Tibial nerve (tissue), 4 donors: ENCODE measurements at regions not wholly inside any gene's neighbourhood (a gene's known extent, or its start where the extent isn't known, plus 50 kb on each side); places are given as distances from the start of the nearest gene placed in this dataset.

ENCODE experiments used
- EP300 ChIP-seq, 2 donors: sonication (generic); formaldehyde crosslinking; IDR thresholded peaks; one replicate each; pipeline ENCODE4 v1.6.1; 2017; ENCODE audit warnings: antibody characterized with exemption in 2 of 2, mild to moderate bottlenecking in 1 of 2
- POLR2A ChIP-seq, 2 donors: fragments of 450-650 bp; IDR thresholded peaks; one replicate each; pipeline ENCODE4 v1.6.1; 2017; ENCODE audit warnings: antibody characterized with exemption in 2 of 2, mild to moderate bottlenecking in 2 of 2, moderate library complexity in 2 of 2
- TF ChIP-seq, protein P1 (sequence below), 5 experiments: fragments of 200-600 bp in 3 of 5; fragments of 450-650 bp in 2 of 5; sonication (generic) in 3 of 5; IDR thresholded peaks; one replicate each; pipeline ENCODE4 v1.5.1; 2016 to 2019; ENCODE audit warnings: antibody characterized with exemption in 5 of 5, mild to moderate bottlenecking in 3 of 5, moderate library complexity in 2 of 5

DNA sequence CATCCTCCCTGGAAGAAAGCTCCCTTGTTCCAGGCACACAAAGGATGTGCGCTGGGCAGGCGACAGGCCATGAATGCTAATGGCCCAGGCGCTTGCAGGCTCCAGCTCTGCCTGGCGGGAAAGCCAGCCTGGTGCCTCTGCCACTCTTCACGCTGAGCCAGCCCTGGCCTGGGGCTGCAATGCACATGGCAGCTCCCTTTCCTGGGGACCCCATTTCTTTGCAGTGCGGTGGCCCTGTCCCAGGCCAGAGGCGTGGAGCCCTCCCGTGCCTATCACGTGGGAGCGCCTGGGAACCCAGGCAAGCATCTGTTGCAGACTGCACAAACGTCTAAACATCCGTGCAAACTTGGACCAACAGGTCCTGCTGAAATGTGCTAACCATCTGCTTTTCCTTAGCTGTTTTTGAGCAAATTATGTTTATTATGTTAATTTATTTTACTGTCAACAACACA, 152.1 kb upstream of the LYZL2 start:
- TF ChIP-seq POLR2A (IDR thresholded peaks at IDR 0.05) = no peak
- TF ChIP-seq EP300 (IDR thresholded peaks at IDR 0.05) = no peak
- TF ChIP-seq, protein P1, sequence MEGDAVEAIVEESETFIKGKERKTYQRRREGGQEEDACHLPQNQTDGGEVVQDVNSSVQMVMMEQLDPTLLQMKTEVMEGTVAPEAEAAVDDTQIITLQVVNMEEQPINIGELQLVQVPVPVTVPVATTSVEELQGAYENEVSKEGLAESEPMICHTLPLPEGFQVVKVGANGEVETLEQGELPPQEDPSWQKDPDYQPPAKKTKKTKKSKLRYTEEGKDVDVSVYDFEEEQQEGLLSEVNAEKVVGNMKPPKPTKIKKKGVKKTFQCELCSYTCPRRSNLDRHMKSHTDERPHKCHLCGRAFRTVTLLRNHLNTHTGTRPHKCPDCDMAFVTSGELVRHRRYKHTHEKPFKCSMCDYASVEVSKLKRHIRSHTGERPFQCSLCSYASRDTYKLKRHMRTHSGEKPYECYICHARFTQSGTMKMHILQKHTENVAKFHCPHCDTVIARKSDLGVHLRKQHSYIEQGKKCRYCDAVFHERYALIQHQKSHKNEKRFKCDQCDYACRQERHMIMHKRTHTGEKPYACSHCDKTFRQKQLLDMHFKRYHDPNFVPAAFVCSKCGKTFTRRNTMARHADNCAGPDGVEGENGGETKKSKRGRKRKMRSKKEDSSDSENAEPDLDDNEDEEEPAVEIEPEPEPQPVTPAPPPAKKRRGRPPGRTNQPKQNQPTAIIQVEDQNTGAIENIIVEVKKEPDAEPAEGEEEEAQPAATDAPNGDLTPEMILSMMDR (IDR thresholded peaks at IDR 0.05) = no peak
